Retina (tissue), 1 donor: ENCODE measurements at regions not wholly inside any gene's neighbourhood (a gene's known extent, or its start where the extent isn't known, plus 50 kb on each side); places are given as distances from the start of the nearest gene placed in this dataset.

Experiments
- DNase-seq: peaks from one replicate; pipeline ENCODE4 v3.0.0-alpha.2; 2016

DNA sequence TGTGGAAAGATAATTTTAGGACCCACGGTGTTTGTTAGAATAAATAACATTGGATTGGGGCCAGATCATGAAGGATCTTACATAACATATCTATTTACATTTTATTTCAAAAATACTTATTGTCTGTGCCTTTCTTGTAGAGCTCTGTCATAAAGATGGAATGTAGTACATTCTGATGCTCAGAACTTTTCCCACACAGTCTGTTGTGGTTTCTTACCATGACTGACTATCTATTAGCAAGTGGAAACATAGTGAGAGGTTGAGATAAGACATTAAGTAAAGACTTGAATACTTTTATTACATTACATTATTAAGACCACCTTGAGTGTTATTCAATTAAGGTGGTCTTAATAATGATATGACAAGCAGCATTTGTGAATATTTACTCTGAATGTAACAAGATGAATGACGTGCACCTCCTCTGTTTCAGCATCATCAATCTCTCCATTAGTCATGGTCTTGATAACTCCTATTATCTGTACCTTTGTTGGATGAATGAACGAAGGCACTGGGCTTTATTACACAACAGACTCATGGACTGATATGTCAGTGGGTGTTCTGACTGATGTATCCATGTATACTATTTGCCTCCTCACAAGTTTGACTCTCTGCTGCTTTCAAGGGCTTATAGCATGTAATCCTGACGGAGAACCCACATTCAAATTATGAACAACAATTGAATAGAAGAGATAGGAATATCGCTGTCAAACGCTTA lies 883.0 kb upstream of the FLRT2 start:
- DNase-seq, result no peak

GRCh38 chr14:84655014-84655413 lies 874.9 kb upstream of the FLRT2 start:
- no peak for DNase-seq

GRCh38 chr14:84657911-84658310 lies 872.0 kb upstream of the FLRT2 start:
- no peak for DNase-seq

GRCh38 chr14:84670796-84671195 lies 859.1 kb upstream of the FLRT2 start:
- DNase-seq, result no peak

DNA sequence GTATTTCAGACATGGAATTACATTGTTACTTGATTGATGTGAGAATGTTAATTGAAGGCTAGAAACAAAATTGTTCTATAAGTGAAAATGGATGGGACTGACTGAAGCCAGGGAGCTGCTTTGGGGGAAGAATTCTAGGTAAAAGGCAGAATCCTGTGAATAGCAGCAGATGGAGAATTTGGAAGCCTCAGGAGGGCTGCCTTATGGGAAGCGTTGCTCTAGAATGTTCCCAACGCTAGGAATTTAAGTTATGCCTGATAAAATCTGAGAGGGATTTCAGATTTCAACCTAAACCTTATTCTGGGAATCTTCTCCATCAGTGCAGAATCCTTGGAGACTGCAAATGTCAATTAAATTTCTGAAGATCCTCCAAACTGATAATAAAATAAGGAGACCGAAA lies 858.2 kb upstream of the FLRT2 start:
- DNase-seq, result no peak

DNA sequence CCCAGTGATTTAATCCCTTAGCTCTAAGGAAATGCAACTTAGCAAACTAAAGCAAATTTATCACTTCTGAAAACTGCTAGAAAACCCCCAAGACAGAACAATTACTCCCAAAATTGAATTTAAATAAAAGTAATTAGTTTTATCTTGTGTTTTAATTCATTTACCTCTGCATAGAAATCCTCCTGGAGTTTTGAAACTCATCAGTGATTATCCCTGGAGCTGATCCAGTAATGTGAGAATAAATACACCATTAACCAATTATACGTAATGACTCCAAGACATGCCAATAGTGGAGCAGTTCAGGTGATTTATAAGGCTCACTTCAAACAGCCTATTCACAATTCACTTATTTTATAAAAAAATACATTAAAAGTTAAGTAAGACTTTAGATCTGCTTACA lies 855.3 kb upstream of the FLRT2 start:
- DNase-seq, result no peak

GRCh38 chr14:84686550-84686949 lies 843.4 kb upstream of the FLRT2 start:
- no peak for DNase-seq

GRCh38 chr14:84688297-84689025 lies 841.5 kb upstream of the FLRT2 start:
- DNase-seq, result no peak

DNA sequence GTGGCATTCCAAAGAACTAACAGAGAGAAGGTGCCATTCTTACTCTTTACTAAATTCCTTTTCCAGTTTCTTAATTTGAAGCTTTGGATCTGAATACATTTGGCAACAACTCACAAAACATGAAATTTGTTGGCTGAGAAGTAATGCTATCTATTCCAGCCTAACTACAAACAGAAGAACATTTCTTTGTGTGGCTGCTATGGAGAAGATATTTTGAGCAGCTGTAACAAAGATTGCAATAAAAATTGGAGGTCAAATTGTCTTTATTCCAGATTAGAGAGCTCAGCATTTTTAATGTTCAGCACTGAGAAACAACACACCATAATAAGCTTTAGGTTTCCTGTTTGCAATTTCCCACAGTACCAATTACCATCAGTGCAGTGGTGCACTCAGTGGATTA lies 835.8 kb upstream of the FLRT2 start:
- DNase-seq, result no peak

DNA sequence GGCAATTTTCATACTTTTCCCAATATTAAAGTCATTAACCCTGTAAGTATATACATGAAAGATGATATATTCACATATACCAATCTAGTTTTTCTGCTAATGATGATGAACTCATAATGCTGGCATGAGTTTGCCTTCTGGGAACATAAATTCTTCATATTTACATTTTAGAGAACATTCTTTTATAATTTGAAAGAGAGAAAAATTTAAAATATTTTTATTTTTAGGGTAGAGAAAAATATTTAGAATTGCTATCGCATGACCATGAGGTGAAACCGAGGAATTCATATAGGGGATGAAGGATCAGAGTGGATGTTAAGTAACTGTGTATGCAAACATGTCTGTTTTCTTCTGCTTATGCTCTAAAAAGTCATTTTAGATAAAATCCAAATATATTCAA lies 825.3 kb upstream of the FLRT2 start:
- no peak for DNase-seq

DNA sequence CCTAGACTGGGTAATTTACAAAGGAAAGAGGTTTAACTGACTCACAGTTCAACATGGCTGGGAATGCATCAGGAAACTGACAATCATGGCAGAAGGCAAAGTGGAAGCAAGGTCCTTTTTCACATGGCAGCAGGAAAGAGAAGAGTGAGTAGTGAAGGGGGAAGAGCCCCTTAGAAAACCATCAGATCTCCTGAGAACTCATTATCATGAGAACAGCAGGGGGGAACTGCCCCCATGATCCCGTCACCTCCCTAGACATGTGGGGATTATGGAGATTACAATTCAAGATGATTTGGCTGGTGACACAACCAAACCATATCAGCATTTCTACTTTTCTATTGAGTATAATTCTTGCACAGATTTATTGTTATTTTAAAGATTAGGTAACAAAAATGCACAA lies 822.1 kb upstream of the FLRT2 start:
- no peak for DNase-seq

DNA sequence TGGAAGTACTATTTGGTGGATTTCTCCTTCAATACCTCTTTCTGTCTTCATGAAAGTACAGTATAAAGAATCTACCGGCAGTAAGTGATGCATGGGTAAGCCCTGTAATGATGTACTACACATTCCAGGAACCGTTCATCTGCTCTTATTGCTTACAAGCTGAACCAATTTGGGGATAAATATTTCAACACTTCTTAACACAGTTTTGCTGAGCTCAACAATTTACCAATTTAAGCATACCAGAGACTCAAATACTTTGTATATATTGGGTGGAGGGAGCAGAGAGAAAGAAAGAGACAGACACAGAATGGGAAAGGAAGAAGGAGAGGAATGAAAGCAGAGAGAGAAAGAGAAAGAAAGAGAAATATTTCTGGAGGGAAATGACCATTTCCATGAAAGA lies 821.1 kb upstream of the FLRT2 start:
- no peak for DNase-seq

GRCh38 chr14:84726471-84726870 lies 803.5 kb upstream of the FLRT2 start:
- DNase-seq, result no peak

DNA sequence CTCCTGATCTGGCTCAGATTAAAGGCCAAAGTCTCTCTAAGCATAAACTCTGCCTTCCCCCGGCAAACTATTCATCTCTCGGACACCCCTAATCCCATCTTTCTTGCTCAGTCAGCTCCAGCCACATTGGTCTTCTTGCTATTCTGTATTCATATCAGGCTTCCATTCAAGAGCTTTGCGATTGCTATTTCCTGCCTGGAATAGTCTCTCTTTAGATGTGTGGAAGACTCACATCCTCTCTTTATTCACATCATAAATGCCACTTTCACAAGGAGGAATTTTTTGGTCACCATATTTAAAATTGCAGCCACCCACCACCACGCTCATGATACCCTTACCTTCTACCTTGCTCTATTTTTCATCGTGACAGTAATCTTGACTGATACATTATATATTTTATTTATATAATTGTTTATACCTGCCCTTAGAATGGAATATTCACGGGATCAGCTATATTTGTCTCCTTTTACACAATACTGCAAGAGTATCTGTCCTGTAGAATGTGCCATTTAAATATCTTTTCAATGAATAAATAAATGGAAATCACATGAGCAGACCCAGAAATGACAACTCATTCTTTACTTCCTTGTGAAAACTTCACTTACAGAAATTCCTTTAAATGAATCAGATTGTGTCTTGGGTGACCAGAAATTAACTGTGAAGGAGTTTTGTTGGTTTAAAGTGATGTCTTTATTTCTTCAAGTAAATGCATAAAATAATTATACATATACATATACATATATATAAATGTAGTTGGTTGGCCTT lies 780.6 kb upstream of the FLRT2 start:
- DNase-seq, result no peak

DNA sequence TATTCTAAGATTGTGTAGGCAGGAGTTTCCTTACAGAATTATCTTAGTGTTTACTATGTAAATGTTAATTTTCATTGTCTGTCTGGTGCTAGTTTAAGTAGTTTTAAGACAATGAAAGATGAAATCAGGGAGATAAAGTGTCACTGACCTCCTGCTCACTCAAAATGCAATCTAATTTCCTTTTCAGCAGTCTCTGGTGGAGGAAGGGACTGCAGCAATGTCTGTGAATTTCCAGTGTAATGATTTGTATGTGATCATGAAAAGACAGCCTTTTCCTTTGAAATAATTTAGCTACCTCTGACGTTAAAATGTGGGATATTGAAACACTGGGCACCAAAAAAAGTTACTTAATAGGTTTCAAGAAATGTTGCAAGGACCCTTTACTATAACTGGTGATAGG lies 779.7 kb upstream of the FLRT2 start:
- DNase-seq, result no peak

GRCh38 chr14:84750763-84751554 lies 779.0 kb upstream of the FLRT2 start:
- DNase-seq, result no peak

DNA sequence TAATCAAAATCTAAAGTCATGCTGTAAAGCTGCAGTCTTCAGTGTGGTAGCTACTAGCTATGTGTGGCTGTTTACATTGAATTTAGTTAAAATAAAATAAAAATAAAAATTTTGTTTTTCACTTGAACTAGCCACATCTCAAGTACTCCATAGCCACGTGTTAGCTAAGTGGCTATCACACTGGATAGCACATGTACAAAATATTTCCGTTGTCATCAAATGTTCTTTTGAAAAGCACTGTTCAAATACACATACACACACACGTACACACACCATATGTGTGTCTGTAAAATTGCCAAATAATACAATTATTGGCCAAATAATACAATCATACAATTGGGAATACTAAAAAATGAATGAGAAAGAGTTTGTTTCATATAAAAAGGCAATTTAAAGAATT lies 778.2 kb upstream of the FLRT2 start:
- DNase-seq, result no peak

DNA sequence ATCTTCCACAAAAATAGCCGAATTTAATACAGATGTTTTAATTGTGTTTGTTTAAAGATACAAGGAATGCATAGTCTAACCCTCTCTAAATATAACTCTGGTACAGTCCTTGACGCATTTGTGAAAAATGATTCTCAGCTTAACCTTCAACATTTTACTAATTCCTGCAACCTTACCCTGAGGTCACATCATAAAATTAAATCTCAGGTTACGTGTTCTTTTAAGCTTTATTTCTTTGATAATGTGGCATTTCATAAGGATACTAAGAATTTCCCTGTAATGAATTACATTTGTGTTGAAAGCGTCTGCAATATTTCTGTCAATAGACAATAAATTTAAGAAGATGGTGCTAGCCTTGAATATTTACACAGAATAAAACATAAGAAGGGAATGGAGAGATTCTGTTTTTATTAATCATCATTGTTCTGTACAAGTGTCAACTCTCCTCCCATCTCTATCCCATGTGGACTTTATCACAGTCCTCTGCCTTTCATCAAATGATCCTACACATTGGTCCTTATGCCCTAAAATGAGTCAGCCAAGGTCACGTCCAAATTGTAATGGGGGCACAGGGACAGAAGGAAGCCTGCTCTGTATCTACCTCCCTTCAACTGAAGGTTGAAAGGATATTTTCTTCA lies 769.3 kb upstream of the FLRT2 start:
- no peak for DNase-seq

GRCh38 chr14:84767434-84767833 lies 762.5 kb upstream of the FLRT2 start:
- DNase-seq, result no peak

- DNase-seq, result no peak
These were observed 759.9 kb upstream of the FLRT2 start for GRCh38 chr14:84770030-84770429.

DNA sequence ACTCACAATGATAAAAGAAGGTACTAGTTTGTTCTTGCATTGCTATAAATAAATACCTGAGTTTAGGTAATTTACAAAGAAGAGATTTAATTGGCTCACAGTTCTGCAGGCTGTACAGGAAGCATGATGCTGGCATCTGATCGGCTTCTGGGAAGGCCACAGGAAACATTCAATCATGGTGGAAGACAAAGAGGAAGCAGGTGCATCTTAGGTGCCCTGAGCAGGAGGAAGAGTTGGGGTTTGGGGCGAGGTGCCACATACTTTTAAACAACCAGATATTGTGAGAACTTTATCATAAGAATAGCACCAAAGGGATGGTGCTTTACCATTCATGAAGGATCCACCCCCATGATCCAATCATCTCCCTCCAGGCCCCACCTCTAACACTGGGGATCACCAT lies 752.6 kb upstream of the FLRT2 start:
- no peak for DNase-seq

DNA sequence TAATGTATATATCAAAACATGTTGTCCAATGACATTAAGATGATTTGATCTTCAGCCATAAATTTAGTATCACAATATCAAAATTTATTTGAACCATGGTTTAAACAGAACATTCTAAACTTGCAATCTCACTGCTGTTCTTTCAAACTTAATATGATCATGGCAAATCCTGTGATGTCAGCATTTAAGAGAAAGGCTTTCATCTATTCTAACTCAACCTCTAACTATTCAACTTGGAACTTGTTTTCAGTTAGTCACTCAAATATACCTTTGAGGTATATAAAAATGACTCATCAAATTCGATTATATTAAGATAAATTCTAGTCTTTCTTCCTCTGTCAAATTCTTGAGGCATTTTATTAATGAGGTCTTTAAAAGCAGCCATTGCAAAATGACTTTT lies 747.0 kb upstream of the FLRT2 start:
- no peak for DNase-seq

- DNase-seq, result no peak
These were observed 746.4 kb upstream of the FLRT2 start for GRCh38 chr14:84783511-84783910.
